Lower leg skin (tissue), 3 donors: ENCODE measurements at regions not wholly inside any gene's neighbourhood (a gene's known extent, or its start where the extent isn't known, plus 50 kb on each side); places are given as distances from the start of the nearest gene placed in this dataset.

Experiments
- CTCF ChIP-seq, 3 donors: fragments of 450-650 bp; IDR thresholded peaks; one replicate each; pipeline ENCODE4 v1.5.1; 2016; ENCODE audit warnings: antibody characterized with exemption in 3 of 3, mild to moderate bottlenecking in 3 of 3, moderate library complexity in 2 of 3
- POLR2A ChIP-seq, 2 donors: fragments of 450-650 bp; IDR thresholded peaks; one replicate each; pipeline ENCODE4 v1.6.1; 2016 to 2017; ENCODE audit warnings: antibody characterized with exemption in 2 of 2, mild to moderate bottlenecking in 1 of 2, moderate library complexity in 1 of 2

- TF ChIP-seq CTCF (IDR thresholded peaks at IDR 0.05) = no peak
- TF ChIP-seq POLR2A (IDR thresholded peaks at IDR 0.05) = no peak
These were observed 94.8 kb downstream of the SOX1 start for GRCh38 chr13:112161521-112162301.
